NCI-H345 treated with DMSO at 0.1 percent for 48 hours (cell line): ENCODE measurements at regions not wholly inside any gene's neighbourhood (a gene's known extent, or its start where the extent isn't known, plus 50 kb on each side); places are given as distances from the start of the nearest gene placed in this dataset.
A peak's percentile ranks its signal among the peaks of the same experiment; 100 is the strongest.

Experiments used
- DNase-seq: peaks from one replicate; lab custom pipeline; 2025; ENCODE audit not compliant: unreplicated experiment; lab: John Stamatoyannopoulos, UW

DNA sequence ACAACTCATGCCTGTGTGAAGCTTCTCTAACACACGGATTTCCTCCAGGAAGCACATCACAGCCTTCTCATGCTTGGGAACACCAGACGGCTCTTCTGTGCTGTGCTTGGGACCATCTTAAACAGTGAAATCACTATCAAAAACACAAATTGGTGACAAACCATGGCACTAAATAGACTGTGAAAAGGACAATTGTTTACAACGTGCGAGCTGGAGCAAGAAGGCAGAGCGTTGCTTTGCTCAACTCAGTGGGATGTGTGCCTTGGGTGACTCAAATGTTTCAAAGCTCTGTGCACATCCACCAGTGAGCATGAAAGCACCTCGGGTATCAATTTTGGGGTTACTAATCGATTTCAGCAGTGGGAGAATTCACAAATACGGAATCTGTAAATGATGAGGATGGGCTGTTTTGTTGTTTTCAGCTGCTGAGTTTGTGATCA is 182.4 kb upstream of the ARL4C start:
- no peak for DNase-seq

DNA sequence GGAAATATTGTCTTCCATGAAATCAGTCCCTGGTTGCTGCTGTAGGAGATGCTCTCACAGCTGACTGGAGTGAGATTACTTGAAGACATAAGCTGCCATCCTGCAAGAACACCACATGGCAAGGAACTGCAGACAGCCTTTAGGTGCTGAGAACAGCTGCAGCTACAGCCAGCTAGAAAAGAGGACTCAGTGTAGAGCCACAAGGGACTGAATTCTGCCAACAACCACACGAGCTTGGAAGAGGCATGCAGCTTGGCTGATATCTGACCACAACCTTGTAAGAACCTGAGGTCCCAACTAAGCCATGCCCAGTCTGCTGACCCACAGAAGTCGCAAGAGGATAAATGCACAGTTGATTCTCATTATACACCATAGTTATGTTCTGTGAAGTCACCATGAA is 181.8 kb upstream of the ARL4C start:
- DNase-seq: no peak

DNA sequence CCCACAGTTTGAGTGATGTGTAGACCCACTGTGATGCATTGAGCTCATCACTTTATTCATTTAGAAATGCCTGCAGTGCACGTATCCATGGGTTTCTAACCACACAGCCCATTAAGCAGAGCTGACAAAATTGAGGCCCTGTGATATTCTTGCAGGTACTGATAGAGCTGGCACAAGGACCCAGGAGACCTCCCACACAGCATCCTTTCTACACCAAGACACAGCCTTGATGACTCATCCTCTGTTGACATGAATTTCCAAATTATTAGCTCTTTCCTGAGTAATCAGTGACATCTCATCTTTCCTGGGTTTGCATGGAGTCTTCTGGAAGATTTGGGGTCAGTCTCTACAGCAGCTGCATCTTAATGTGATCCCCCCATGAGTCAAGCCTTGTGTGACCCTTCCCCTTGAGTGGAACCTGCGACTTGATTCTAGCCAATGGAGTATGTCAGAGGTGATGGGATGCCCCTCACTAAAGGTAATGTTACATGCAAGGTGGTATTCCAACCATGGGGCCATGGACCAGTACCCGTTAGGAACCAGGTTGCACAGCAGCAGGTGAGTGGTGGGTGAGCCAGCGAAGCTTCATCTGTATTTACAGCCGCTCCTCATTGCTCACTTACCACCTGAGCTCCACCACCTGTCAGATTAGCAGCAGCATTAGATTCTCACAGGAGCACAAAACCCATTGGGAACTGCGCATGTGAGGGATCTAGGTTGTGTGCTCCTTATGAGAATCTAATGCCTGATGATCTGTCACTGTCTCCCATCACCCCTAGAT is 181.1 kb upstream of the ARL4C start:
- DNase-seq: no peak

DNA sequence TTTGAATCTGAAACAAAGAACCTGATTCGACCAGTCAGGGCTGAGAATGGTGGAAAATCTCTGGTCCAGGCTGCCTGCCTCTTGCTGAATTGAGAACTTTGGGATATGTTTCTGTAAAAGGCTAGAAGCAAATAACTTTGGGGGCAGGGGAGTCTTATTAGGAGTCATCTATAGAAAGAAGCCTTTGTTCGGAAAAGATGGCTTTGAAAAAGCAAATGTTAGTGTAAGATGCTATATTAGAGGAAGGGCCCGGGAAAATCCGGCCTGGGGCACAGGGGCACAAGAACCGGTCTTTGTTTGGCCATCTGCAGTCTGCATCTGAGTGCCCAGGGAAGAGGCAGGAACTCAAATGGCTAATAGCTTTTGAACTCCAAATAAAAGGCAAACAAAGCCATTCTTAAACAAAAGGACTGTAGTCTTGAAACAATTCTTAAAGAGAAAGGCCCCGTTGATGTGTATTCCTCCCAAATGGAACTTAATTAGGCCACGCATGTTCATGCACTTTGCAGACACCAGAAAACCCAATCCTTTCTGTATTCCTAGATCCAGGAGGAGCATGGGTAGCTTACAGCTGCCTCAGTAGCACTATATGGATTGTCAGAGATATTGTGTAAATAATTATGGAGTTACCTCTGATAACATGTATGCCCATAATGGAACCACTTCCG is 180.0 kb upstream of the ARL4C start:
- DNase-seq: no peak

DNA sequence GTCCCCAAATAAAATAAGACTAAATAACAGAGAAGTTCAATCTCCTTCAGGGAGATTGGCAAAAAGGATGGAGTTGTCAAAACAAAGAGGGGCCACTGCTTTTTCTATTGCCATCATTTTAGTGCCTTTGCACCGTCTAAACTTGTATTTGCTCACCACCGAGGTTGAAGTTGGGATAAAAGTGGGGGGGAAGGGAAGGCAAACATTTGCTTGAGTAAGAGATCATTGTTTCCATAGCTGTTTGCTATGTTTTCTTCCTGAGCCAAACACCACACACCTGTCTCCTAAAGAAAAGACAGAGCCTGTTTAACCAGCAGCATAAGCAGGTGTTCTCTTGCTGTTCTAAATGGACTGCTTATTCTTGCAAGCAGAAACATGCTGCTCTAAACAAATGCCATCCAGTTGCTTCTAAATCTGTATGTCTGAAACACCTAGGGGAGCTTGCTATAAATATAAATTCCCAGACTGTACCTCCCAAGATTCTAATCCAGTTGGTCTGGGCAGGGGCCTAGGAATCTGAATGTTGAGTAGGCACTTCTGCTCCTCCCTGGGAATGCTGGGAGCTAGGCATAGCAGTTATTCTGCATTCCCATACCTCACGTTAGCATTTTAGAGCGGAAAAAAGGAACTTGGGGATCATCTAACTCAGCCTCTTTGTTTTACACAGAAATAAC is 179.4 kb upstream of the ARL4C start:
- peak; percentile 98 for DNase-seq

DNA sequence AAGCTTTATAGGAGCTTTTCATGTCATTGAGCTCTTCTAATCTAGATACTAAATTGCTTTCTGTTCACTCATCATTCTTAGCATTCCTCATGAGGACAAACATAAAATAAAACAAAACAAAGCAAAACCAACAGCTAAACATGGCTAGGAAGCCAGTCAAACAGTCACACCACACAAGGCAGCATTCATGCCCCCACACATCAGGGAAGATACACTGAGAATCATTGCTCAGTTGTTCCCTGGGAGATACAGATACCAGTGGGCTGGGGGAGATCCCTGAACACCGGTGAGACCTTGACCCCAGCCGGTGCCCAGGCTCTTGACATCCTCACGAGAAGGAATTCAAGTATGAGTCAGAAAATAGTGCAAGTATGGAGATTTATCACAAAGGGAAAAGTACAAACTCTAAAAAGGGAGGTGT is 177.9 kb upstream of the ARL4C start:
- no peak for DNase-seq

DNA sequence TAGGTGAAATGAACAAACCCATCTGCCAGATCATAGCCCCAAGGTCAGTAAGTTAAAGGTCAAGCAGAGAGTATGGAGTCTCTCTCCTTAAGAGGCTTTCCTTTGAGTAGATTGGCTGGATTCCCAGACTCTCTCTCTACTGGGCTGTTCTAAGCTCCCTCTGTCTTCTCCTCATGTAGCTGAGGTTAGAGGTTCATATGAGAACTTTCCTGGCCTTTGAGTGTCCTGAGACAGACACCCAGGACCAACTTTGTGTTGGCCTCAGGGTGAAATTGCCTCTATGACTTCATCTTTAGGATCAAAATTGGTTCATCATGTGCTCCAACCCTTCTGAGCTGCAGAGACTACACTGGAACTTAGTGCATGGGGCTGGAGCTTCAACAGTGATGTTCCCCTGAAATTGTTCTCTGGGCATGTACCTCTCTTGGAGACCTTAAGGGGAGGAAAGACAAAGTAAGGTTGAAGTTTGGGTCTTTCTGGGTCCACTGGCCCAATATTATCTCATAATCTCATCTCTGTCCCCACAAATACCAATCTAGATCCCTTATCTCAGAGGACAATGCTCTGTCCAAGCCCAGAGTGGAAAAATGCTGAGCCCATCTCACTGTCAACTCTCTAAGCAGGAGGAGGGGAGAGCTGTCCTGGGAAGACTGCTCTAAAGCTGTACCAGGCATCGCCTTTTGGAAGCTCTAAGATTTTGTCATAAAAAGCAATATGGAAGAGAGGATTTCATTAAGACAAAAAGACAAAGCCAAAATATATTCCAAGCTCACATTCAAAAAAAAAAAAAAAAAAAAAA is 177.3 kb upstream of the ARL4C start:
- no peak for DNase-seq

DNA sequence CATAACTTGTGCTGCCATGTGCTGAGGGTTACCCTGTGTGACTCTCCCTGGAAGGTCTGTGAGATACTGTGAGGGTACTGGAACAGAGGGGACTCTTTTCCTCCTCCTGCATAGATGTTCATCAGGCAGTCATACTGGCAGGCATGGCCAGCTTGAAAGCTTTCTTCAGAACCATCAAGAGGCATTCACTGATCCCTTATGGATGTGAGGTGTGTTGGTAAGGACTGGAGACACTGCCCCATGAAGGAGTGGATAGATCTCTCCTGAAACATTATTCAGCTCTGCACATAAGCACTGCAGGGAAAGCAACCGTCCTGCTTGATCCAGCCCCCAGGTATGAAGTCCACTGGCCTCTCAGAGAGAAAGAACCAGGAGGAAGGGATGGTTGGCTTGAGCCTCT is 176.6 kb upstream of the ARL4C start:
- DNase-seq: no peak

DNA sequence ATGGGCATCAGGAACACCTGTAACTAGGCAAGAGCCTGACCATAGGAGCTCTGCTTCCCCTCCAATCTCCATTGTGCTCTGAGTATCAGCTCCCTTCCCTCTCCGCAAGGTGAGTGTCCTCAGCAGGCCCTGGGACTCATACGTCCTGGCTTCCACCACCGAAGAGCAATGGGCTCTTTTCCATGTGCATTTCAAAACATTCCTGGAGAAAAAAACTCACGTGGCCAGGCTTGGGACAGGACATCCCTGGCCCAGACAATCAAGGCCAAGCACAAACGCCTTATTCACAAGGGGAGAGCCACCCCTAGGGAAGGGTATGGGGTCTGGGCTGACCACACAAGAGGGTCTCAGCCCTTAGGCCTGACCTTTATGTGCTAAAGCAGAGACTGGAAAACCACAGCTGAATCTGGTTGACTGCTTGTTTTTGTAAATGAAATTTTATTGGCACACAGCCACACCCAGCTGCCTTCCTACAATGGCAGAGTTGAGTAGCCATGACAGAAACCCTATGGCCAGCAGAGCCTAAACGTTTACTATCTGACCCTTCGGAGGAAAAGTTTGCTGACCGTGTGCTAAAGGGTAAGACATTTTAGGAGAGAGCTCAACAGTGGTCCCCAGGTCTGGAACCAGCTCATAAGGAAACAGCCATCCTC is 175.7 kb upstream of the ARL4C start:
- no peak for DNase-seq

DNA sequence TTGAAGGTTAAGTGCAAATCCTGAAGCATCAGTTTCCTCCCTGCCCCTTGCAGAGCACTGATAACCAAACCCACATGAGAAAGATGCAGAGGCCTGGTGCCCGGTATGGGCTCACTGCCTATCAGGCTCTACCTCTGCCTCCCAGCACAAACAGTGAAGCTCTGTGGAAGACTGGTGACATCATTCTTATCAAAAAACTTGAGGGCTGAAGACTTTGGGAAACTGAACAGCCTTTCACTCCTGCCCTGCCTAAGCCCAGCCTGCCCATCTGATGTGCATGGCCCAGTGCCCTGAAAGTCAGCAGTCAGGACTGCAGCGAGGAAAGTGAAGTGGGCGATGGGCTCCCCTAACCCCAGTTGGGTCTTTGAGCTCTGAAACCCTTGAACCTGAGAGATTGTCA is 174.8 kb upstream of the ARL4C start:
- no peak for DNase-seq

DNA sequence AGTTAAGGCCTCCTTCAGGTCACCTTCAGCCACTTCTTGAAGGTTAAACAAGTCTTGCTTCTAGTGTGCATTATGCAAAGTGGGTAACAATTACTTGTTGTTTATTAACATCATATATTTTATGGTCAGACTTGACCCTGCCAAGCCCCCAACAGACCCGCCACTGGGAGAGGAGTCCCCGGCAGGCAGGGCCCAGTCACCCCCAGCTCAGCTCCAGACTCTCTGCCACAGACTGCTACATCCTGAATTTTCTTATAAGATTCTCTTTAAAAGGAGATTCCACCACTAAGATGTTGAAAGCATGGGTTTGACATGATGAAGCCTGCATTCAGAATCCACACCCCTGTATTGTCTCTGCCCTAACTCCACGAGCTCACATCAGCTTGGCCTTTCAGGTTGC is 174.3 kb upstream of the ARL4C start:
- DNase-seq: no peak

DNA sequence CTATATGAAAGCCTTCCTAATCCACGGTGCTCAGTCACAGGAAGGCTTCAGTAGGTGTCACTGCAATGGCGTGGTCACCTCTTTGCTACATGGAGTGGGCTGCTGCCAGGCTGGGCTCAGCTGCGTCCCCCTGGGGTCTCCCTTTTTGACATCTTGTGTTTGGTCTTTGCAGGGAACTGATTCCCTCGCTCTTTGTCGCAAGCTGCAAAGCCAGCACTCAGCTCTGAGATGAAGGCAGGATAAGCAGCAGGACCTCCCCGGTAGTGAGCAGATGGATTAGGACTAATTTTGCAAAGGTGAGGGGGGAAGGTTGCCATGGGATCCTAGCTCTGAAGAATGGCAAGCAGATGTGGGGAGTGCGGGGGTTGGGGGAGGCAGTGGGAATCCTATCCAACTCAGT is 173.9 kb upstream of the ARL4C start:
- DNase-seq: no peak

DNA sequence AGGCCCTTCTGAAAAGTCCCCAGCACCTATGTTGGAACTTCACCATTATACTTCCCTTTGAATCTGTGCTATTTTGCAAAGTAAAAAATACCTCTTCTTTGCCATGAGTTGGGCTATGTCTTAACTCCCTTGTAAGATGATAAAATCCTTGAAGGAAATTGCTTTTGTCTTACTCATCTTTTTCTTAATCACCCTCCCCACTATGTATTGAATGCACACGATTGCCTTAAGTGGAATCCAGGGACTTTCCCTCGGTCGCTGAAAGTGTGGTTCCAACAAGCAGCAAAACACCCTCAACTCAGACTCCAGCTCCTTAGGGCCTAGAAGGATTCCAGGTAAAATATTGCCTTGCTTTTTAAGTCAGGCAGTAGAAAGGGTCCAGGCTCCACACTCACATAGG is 173.2 kb upstream of the ARL4C start:
- DNase-seq: no peak

DNA sequence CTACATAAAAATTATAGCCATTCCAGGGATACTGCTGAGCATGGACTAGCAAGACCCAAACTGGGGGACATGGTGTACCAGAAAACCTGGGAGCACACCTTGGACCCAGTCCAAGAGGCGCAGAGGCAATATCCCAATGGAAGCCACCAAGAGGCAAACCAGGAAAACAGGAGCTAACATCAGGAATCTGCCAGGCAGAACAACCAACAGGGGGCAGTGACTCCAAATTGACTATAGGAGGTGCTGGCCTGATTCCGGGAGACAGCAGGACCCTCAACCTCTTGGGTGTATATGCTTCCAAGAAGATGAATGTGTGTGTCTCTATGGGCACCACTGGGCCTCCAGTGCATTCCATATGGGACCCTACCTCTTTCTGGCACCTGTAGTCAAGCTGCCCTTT is 172.7 kb upstream of the ARL4C start:
- DNase-seq: no peak

DNA sequence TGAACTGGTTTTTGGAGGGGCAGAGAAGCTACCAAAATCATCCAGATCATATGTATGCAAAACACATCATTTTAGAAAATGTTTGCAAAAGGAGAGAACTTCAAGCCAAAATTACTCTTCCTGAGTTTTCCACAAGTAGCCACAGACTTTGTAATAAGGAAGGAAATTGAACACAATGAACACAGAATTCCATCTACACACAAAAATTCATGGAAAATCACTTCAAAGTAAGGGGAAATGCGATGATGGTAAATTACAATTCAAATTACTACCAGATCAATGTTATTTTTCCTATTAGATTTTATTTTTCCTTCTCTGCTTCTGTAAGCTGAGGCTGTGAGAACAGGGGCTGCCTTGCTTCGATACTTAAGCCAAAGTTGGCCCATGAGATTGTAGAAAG is 172.1 kb upstream of the ARL4C start:
- no peak for DNase-seq

DNA sequence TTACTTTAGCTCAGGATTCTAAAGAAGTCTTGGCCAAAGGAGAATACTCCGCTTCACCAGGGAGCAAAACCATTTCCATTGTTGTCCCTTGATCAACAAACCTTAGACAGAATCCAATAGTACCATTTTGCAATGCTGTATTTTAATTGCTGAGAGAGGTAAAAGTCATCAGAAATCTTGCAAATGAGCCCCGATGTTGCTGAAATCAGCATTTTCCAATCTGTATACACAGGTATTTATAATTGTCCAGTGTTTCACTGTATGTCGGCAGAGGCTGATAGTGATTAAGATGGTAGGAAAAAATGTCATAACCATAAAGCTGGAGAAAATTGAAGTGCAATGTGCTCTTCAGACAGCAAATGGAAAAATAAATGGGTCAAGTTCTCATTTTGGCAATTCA is 170.0 kb upstream of the ARL4C start:
- DNase-seq: no peak

DNA sequence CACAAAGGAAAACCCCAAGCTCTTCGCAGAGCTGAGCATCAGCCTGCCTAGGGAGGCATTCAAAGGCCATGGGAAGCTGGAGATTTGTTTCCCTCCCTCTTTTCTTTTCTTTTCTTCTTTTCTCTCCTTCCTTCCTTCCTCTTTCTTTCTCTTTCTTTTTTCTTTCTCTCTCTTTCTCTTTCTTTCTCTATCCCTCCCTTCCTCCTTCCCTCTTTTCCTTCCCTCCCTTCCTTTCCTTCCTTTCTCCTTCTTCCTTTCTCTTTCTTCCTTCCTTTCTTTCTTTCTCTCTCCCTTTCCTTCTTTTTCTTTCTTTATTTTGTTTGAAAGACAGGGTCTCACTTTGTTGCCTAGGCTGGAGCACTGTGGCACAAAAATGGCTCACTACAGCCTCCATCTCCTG is 168.4 kb upstream of the ARL4C start:
- no peak for DNase-seq

DNA sequence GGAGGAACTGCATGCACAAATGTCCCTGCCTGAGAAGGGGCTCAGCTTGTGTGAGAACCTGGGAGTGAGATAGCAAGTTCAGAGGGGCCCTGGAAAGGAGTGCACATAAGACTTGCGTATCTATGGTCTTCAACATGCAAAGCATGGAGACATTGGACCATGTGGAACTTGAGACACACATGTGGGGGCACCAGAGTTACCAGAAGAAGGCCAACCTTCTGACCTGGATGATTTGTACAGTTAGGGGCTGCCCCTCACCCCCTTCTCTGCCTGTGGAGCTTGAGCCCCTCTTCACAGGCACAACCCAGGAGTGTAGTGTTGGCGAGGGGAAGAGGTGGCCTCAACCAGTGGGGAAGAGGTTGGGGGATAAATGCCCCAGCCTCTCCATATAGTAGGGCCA is 165.0 kb upstream of the ARL4C start:
- DNase-seq: no peak

DNA sequence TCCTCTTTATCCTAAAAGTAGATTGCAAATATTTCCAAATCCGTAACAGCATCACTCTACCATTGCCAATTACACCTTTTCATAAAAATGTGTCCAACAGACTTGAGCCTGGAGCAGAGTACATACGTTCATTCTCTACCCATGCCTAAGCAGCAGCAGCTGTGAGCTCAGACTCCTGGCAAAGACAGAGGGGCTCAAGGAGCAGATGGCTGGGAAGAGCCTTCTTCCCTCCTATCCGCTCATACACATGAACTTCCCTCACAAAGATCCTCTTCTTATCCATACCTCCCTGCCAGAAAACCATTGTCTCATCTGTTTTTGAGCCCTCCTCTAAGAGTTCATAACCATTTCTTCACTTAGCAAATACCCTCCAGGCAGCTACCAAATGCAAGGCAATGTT is 164.3 kb upstream of the ARL4C start:
- DNase-seq: no peak

DNA sequence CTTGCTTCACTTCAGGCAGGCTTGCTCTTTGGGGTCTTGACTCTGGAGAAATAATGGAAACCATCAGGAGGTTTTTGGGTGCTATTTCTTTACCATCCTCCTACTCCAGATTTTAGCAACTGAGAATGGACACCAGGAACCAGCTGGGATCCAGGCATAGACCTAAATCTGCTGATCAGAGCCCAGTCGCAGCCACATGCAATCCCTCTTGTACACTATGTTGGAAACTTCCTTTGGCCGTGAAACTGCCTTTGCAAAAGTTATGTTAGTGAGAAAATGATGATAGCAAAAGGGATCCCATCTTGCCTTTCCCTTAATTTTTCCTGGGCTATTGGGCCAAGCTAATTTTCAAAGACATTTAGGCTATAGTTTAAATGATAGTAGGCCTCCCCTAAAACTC is 158.8 kb upstream of the ARL4C start:
- no peak for DNase-seq

DNA sequence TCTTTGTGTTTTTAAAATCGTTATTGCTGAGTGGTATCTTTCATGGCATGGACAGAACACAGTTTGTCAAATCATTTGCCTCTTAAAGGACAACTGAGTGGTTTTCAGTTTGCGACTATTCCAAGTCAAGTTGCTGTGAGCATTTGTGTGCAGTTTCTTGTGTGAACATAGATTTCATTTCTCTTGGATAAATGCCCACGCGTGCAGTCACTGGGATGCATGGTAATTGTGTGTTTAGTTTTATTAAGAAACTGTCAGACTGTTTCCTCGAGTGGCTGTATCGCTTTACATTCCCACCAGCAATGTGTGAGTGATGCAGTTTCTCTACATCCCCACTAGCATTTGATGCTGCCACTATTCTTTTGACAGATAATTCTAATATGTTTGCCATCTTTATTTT is 154.0 kb upstream of the ARL4C start:
- DNase-seq: no peak
